ENCODE measurements at regions not wholly inside any gene's neighbourhood (a gene's known extent, or its start where the extent isn't known, plus 50 kb on each side); places are given as distances from the start of the nearest gene placed in this dataset.

DNA sequence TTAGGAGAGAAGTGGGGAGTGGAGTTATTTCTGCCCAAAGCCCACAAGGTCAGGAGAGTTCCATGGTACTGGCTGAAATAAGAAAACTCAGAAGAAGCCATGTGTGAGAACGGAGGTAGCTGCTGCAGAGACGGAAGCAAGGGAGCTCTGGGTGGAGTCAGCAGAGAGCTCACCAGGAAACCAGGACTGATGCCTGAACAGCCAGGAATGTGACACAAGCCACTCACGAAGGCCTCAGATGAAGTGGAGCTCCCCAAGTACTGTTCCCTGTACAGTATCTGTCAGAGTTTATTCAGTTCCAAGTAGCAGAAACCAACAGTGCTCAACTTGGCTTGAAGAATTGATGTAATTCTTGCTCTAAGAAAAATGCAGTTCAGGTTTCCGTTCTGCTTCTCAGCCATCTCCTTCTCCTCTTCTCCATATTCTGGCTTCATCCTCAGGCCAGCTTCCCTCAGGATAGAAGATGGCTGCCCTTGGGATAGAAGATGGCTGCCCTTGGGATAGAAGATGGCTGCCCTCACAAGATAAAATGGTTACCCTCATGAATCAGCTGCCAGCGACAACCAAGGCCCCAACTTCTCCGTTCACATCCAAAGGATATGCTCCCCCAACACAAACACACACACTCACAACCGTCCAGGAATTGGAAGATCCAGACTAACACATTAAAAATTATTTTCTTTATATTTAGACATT lies 117.4 kb upstream of the SH3BP4 start:
- TF ChIP-seq, protein P1, sequence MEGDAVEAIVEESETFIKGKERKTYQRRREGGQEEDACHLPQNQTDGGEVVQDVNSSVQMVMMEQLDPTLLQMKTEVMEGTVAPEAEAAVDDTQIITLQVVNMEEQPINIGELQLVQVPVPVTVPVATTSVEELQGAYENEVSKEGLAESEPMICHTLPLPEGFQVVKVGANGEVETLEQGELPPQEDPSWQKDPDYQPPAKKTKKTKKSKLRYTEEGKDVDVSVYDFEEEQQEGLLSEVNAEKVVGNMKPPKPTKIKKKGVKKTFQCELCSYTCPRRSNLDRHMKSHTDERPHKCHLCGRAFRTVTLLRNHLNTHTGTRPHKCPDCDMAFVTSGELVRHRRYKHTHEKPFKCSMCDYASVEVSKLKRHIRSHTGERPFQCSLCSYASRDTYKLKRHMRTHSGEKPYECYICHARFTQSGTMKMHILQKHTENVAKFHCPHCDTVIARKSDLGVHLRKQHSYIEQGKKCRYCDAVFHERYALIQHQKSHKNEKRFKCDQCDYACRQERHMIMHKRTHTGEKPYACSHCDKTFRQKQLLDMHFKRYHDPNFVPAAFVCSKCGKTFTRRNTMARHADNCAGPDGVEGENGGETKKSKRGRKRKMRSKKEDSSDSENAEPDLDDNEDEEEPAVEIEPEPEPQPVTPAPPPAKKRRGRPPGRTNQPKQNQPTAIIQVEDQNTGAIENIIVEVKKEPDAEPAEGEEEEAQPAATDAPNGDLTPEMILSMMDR (IDR thresholded peaks at IDR 0.05), result no peak
- TF ChIP-seq POLR2AphosphoS5 (IDR thresholded peaks at IDR 0.05) (no peak), POLR2A (IDR thresholded peaks at IDR 0.05) (no peak)
